ENCODE measurements at regions not wholly inside any gene's neighbourhood (a gene's known extent, or its start where the extent isn't known, plus 50 kb on each side); places are given as distances from the start of the nearest gene placed in this dataset.

DNA sequence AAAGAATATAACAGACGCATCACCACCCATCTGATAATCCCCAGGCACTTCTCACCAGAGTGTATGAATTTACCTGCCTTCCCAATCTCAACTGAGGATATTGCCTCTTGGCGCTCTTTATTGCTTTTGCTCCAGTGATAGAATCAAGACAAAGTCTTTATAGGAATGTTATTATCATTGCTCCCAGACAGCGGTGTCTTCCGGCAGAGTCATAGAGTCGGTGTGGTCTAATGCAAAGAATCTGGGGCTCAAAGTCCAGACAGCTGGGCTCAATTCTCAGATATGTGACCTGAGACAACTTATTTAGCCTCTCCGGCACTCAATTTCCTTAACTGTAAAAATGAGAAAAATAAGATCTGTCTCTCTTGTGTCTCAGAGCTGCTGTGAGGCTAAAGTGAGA lies 106.1 kb upstream of the PAK3 start:
- TF ChIP-seq, protein P1, sequence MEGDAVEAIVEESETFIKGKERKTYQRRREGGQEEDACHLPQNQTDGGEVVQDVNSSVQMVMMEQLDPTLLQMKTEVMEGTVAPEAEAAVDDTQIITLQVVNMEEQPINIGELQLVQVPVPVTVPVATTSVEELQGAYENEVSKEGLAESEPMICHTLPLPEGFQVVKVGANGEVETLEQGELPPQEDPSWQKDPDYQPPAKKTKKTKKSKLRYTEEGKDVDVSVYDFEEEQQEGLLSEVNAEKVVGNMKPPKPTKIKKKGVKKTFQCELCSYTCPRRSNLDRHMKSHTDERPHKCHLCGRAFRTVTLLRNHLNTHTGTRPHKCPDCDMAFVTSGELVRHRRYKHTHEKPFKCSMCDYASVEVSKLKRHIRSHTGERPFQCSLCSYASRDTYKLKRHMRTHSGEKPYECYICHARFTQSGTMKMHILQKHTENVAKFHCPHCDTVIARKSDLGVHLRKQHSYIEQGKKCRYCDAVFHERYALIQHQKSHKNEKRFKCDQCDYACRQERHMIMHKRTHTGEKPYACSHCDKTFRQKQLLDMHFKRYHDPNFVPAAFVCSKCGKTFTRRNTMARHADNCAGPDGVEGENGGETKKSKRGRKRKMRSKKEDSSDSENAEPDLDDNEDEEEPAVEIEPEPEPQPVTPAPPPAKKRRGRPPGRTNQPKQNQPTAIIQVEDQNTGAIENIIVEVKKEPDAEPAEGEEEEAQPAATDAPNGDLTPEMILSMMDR (conservative IDR thresholded peaks at IDR 0.05) = no peak
- no peak for TF ChIP-seq EZH2 (IDR thresholded peaks at IDR 0.05; ENCODE audit: low read depth)

All from PC-9 (cell line).